GM20000 (cell line): ENCODE measurements at regions not wholly inside any gene's neighbourhood (a gene's known extent, or its start where the extent isn't known, plus 50 kb on each side); places are given as distances from the start of the nearest gene placed in this dataset.

Source experiments
- DNase-seq: peaks from one replicate; pipeline ENCODE4 v3.0.0; 2012; ENCODE audit warnings: low spot score
- CTCF ChIP-seq: IDR thresholded peaks from 2 replicates; pipeline ENCODE4 v1.5.1; 2012; ENCODE audit warnings: mild to moderate bottlenecking, control low read depth; ENCODE audit errors: extremely low read depth, missing control alignments

GRCh38 chr18:53798516-53798915 lies 426.0 kb downstream of the MBD2 start:
- DNase-seq, result no peak
- no peak for TF ChIP-seq CTCF

GRCh38 chr18:53797998-53798495 lies 426.4 kb downstream of the MBD2 start:
- DNase-seq, result no peak
- TF ChIP-seq CTCF, result no peak

- no peak for TF ChIP-seq CTCF
These were observed 428.3 kb downstream of the MBD2 start for GRCh38 chr18:53796040-53796729.

GRCh38 chr18:53795610-53796009 lies 428.9 kb downstream of the MBD2 start:
- DNase-seq, result no peak
- TF ChIP-seq CTCF, result no peak

More at GRCh38 chr18:53796040-53796729, 428.3 kb downstream of the MBD2 start:
- peak; percentile 10 for DNase-seq

- no peak for DNase-seq
- TF ChIP-seq CTCF, result no peak
These were observed 429.4 kb downstream of the MBD2 start for GRCh38 chr18:53795061-53795460.

GRCh38 chr18:53792762-53793161 lies 431.7 kb downstream of the MBD2 start:
- TF ChIP-seq CTCF, result no peak
- no peak for DNase-seq

GRCh38 chr18:53790786-53791185 lies 433.7 kb downstream of the MBD2 start:
- no peak for TF ChIP-seq CTCF
- DNase-seq, result no peak
